Endothelial cell of umbilical vein (primary cell): ENCODE measurements at regions not wholly inside any gene's neighbourhood (a gene's known extent, or its start where the extent isn't known, plus 50 kb on each side); places are given as distances from the start of the nearest gene placed in this dataset.

ENCODE experiments used
- BruUV-seq: library from RNA; stranded (reverse); fragments of 400-500 nt; replicated peaks from 2 replicates; lab custom pipeline; 2021; lab: Mats Ljungman, UMichigan
- CTCF ChIA-PET: fragments of 300-600, 350-600 bp; sonication (Branson Sonifier 250); formaldehyde crosslinking; loops from one replicate; lab custom pipeline; 2021; ENCODE audit warnings: antibody characterized with exemption, inconsistent platforms; lab: Charles Lee
- POLR2A ChIA-PET: fragments of 300-600, 350-600 bp; sonication (Branson Sonifier 250); formaldehyde crosslinking; loops from one replicate; lab custom pipeline; 2021; ENCODE audit warnings: antibody characterized with exemption, inconsistent platforms; lab: Charles Lee
- DNase-seq: peaks from one replicate; pipeline ENCODE4 v3.0.0-alpha.2; 2011; ENCODE audit warnings: low read depth, low spot score
- FAIRE-seq: peaks from 2 replicates; lab custom pipeline; 2011; peaks lifted over from hg19 to GRCh38; lab: Jason Lieb, UNC
- H2AFZ ChIP-seq: 2 replicates; pipeline ENCODE4 v1.6.0; 2012; ENCODE audit warnings: low read depth, low read length, control low read depth, inconsistent platforms
- H3K27ac ChIP-seq: 2 replicates; pipeline ENCODE4 v1.5.1; 2011; ENCODE audit warnings: low read depth, mild to moderate bottlenecking, control low read depth, low read length, moderate library complexity; ENCODE audit not compliant: insufficient read depth
- H3K27me3 ChIP-seq, 2 experiments: 2 replicates each; pipeline versions ENCODE4 v1.6.0 to v1.6.1; 2011; ENCODE audit warnings: low read length in 2 of 2, mixed read lengths in 1 of 2; ENCODE audit not compliant: control insufficient read depth in 2 of 2, insufficient read depth in 2 of 2
- H3K36me3 ChIP-seq, 2 experiments: 2 replicates in 1 of 2; 3 replicates in 1 of 2; pipeline ENCODE4 v1.5.1; 2011; ENCODE audit warnings: low read length in 2 of 2, mild to moderate bottlenecking in 1 of 2, moderate library complexity in 1 of 2; ENCODE audit not compliant: control insufficient read depth in 2 of 2, insufficient read depth in 2 of 2; ENCODE audit errors: extremely low read depth in 1 of 2
- H3K4me1 ChIP-seq: 3 replicates; pipeline ENCODE4 v1.5.1; 2011; ENCODE audit warnings: mild to moderate bottlenecking, low read length; ENCODE audit not compliant: control insufficient read depth, insufficient read depth; ENCODE audit errors: extremely low read depth
- H3K4me2 ChIP-seq: 2 replicates; pipeline ENCODE4 v1.6.1; 2011; ENCODE audit warnings: low read length, control low read depth, mixed read lengths; ENCODE audit not compliant: insufficient read depth
- H3K4me3 ChIP-seq, 3 experiments: fragments of 200-600 bp in 1 of 3; sonication (generic), shearing (Covaris generic) in 1 of 3; replicated peaks in 1 of 3; 2 replicates each; pipeline ENCODE4 v1.5.1; 2011 to 2016; ENCODE audit warnings: control low read depth in 3 of 3, low read length in 3 of 3, mild to moderate bottlenecking in 2 of 3, inconsistent platforms in 1 of 3, low read depth in 1 of 3, moderate library complexity in 1 of 3; ENCODE audit not compliant: insufficient read depth in 1 of 3
- H3K79me2 ChIP-seq: 2 replicates; pipeline ENCODE4 v1.6.0; 2012; ENCODE audit warnings: low read length, inconsistent platforms; ENCODE audit not compliant: control insufficient read depth, insufficient read depth
- H3K9ac ChIP-seq: replicated peaks from 2 replicates; pipeline ENCODE3; 2011; ENCODE audit warnings: low read length, control low read depth; ENCODE audit not compliant: insufficient read depth; ENCODE audit errors: extremely low read depth
- H3K9me1 ChIP-seq: replicated peaks from 3 replicates; pipeline ENCODE4 v1.6.0; 2011; ENCODE audit warnings: mild to moderate bottlenecking, low read length; ENCODE audit not compliant: control insufficient read depth, insufficient read depth; ENCODE audit errors: extremely low read depth
- H3K9me3 ChIP-seq: replicated peaks from 2 replicates; pipeline ENCODE4 v1.5.1; 2012; ENCODE audit warnings: low read length, inconsistent platforms; ENCODE audit not compliant: control insufficient read depth, insufficient read depth
- H4K20me1 ChIP-seq: replicated peaks from 2 replicates; pipeline ENCODE3; 2011; ENCODE audit warnings: mild to moderate bottlenecking, low read length; ENCODE audit not compliant: control insufficient read depth, insufficient read depth; ENCODE audit errors: extremely low read depth
- EZH2 ChIP-seq: IDR thresholded peaks from 2 replicates; pipeline ENCODE4 v1.6.1; 2012; ENCODE audit warnings: borderline replicate concordance, low read depth, mild to moderate bottlenecking, moderate library complexity, low read length, inconsistent platforms; ENCODE audit not compliant: severe bottlenecking
- FOS ChIP-seq: IDR thresholded peaks from 2 replicates; pipeline ENCODE4 v1.6.1; 2011; ENCODE audit warnings: mild to moderate bottlenecking, low read length, moderate library complexity, borderline replicate concordance; ENCODE audit not compliant: insufficient read depth
- GATA2 ChIP-seq: IDR thresholded peaks from 2 replicates; pipeline ENCODE4 v1.7.0; 2011; ENCODE audit warnings: low read depth, mild to moderate bottlenecking, moderate library complexity, mixed read lengths, low read length; ENCODE audit not compliant: insufficient read length, insufficient read depth
- JUN ChIP-seq: IDR thresholded peaks from 2 replicates; pipeline ENCODE4 v1.6.1; 2011; ENCODE audit warnings: borderline replicate concordance, low read depth; ENCODE audit not compliant: insufficient read length, insufficient read depth
- MAX ChIP-seq: IDR thresholded peaks from 2 replicates; pipeline ENCODE4 v1.6.1; 2011; ENCODE audit not compliant: insufficient read depth, insufficient read length
- MYC ChIP-seq: IDR thresholded peaks from one replicate; pipeline ENCODE4 v1.6.1; 2011; ENCODE audit warnings: mild to moderate bottlenecking, low read depth, low read length
- POLR2A ChIP-seq: IDR thresholded peaks from 2 replicates; pipeline ENCODE4 v1.6.1; 2012; ENCODE audit warnings: low read depth, mild to moderate bottlenecking, control low read depth, low read length
- POLR2AphosphoS5 ChIP-seq: IDR thresholded peaks from 2 replicates; pipeline ENCODE4 v1.6.1; 2012; ENCODE audit warnings: low read depth, mild to moderate bottlenecking, control low read depth, low read length, moderate library complexity; ENCODE audit not compliant: insufficient read depth
- dilution Hi-C: fragments of 300-500 bp; cut with MboI; formaldehyde crosslinking; loops from one replicate; pipeline ENCODE4 v1.15.0; 2019; ENCODE audit warnings: low sequenced_read_pairs; ENCODE audit not compliant: extremely low pct_ligation_motif_present
- intact Hi-C: fragments of 100-400 bp; cut with micrococcal nuclease; formaldehyde crosslinking; loops from one replicate; pipeline ENCODE4 v1.10.0; 2022
- TF ChIP-seq, protein P1 (sequence below), 2 donors: IDR thresholded peaks; 1 replicate in 1 of 2; 2 replicates in 1 of 2; pipeline ENCODE4 v1.5.1; 2011; ENCODE audit warnings: low read length in 2 of 2, mild to moderate bottlenecking in 2 of 2, moderate library complexity in 2 of 2, control low read depth in 1 of 2, inconsistent platforms in 1 of 2, low read depth in 1 of 2; ENCODE audit not compliant: insufficient read depth in 1 of 2; ENCODE audit errors: extremely low read depth in 1 of 2

DNA sequence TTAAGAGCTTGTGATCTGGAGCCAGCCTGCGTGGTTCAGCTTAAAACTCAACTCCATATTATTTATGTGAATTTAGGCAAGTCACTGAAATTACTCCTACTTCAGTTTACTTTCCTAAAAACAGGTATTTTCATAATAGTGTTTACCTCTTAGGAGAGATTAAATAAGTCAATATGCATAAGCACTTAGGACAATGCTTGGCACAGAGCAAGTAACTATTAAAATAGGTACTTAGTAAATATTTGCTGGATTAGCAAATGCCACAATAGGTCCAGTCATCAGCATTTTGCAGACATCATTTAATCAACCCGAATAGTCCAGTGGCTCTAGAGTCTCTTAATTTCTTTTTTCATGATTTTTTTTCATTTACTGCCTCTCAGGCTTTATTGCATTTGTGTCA lies 78.6 kb upstream of the PTPRK start:
- H3K79me2 ChIP-seq: no peaks in the 10 kb centered on the region
- H3K27ac ChIP-seq: no peak overlapping the region
- H3K9me3 ChIP-seq: no peaks in the 10 kb centered on the region
- dilution Hi-C loops: no loop called here
- H2AFZ ChIP-seq: no peak overlapping the region
- DNase-seq (no peak), FAIRE-seq (no peak)
- BruUV-seq: no TSS peak
- no peak overlapping the region for H3K4me3 ChIP-seq
- H3K27me3 ChIP-seq: no peaks in the 10 kb centered on the region
- no peak for TF ChIP-seq MAX
- no peak for TF ChIP-seq JUN
- no peak for TF ChIP-seq FOS
- H3K36me3 ChIP-seq: no peaks in the 10 kb centered on the region
- ChIA-PET POLR2A (no interaction called here), CTCF (no interaction called here)
- H3K4me2 ChIP-seq: no peak overlapping the region
- peaks cover 22% of the 10 kb centered on the region for H3K4me1 ChIP-seq
- no peak overlapping the region for H3K9ac ChIP-seq
- intact Hi-C loops: no loop called here
- H3K9me1 ChIP-seq: no peaks in the 10 kb centered on the region
- no peaks in the 10 kb centered on the region for H4K20me1 ChIP-seq

- ChIA-PET CTCF (no interaction called here), POLR2A (no interaction called here)
- H4K20me1 ChIP-seq: no peaks in the 10 kb centered on the region
- DNase-seq: no peak
- no peak for FAIRE-seq
- no peaks in the 10 kb centered on the region for H3K9me1 ChIP-seq
- H3K9me3 ChIP-seq: no peaks in the 10 kb centered on the region
- dilution Hi-C loops (no loop called here), intact Hi-C loops (no loop called here)
- BruUV-seq: no TSS peak
- no peaks in the 10 kb centered on the region for H3K27me3 ChIP-seq
- H3K4me3 ChIP-seq: no peak overlapping the region
- H3K27ac ChIP-seq: no peak overlapping the region
- H3K4me2 ChIP-seq: no peak overlapping the region
- H2AFZ ChIP-seq: no peak overlapping the region
- no peaks in the 10 kb centered on the region for H3K36me3 ChIP-seq
- peaks cover 22% of the 10 kb centered on the region for H3K4me1 ChIP-seq
- no peak overlapping the region for H3K9ac ChIP-seq
- H3K79me2 ChIP-seq: no peaks in the 10 kb centered on the region
- TF ChIP-seq MAX (no peak), MYC (no peak), EZH2 (no peak), POLR2A (no peak), GATA2 (no peak), POLR2AphosphoS5 (no peak)
- TF ChIP-seq, protein P1, sequence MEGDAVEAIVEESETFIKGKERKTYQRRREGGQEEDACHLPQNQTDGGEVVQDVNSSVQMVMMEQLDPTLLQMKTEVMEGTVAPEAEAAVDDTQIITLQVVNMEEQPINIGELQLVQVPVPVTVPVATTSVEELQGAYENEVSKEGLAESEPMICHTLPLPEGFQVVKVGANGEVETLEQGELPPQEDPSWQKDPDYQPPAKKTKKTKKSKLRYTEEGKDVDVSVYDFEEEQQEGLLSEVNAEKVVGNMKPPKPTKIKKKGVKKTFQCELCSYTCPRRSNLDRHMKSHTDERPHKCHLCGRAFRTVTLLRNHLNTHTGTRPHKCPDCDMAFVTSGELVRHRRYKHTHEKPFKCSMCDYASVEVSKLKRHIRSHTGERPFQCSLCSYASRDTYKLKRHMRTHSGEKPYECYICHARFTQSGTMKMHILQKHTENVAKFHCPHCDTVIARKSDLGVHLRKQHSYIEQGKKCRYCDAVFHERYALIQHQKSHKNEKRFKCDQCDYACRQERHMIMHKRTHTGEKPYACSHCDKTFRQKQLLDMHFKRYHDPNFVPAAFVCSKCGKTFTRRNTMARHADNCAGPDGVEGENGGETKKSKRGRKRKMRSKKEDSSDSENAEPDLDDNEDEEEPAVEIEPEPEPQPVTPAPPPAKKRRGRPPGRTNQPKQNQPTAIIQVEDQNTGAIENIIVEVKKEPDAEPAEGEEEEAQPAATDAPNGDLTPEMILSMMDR (IDR thresholded peaks at IDR 0.05; ENCODE audit: extremely low read depth in 1 of 2, insufficient read depth in 1 of 2, low read depth in 1 of 2, low read length in 2 of 2): no peak
Observed at GRCh38 chr6:128598571-128598970, 78.2 kb upstream of the PTPRK start.
